Left lung (tissue), 4 donors: ENCODE measurements at regions not wholly inside any gene's neighbourhood (a gene's known extent, or its start where the extent isn't known, plus 50 kb on each side); places are given as distances from the start of the nearest gene placed in this dataset.

ENCODE experiments used
- ATAC-seq: fragments of 200-7000 bp; cut with Tn5 transposase; one replicate; pipeline ENCODE4 v1.9.1; 2020; ENCODE audit warnings: moderate library complexity
- DNase-seq, 4 donors: peaks; one replicate each; pipeline ENCODE4 v3.0.0-alpha.2; 2013 to 2020
- H3K27ac ChIP-seq, 2 donors: fragments of 200-600 bp; sonication (generic) in 1 of 2; one replicate each; pipeline versions ENCODE4 v1.5.0 to v1.8.0; 2020 to 2021
- H3K27me3 ChIP-seq, 2 donors: fragments of 200-600 bp; sonication (generic) in 1 of 2; one replicate each; pipeline versions ENCODE4 v1.5.0 to v1.8.0; 2020 to 2021
- H3K36me3 ChIP-seq, 2 donors: fragments of 200-600 bp; sonication (generic) in 1 of 2; one replicate each; pipeline versions ENCODE4 v1.5.0 to v1.8.0; 2020 to 2021
- H3K4me1 ChIP-seq, 2 donors: fragments of 200-600 bp; one replicate each; pipeline ENCODE4 v1.8.0; 2021
- H3K4me3 ChIP-seq, 2 donors: fragments of 200-600 bp; sonication (generic) in 1 of 2; one replicate each; pipeline versions ENCODE4 v1.5.0 to v1.8.0; 2020 to 2021; ENCODE audit warnings: mild to moderate bottlenecking in 1 of 2
- H3K9me3 ChIP-seq, 2 donors: fragments of 200-600 bp; sonication (generic) in 1 of 2; one replicate each; pipeline versions ENCODE4 v1.5.0 to v1.8.0; 2020 to 2021
- intact Hi-C, 2 donors: fragments of 100-400 bp; cut with DNase I; formaldehyde crosslinking; loops; one replicate each; pipeline versions ENCODE4 v1.11.2 to v1.14.2; 2022
- TF ChIP-seq, protein P1 (sequence below), 2 donors: fragments of 200-600 bp; sonication (generic) in 1 of 2; IDR thresholded peaks; one replicate each; pipeline versions ENCODE4 v1.5.0 to v1.8.0; 2021; ENCODE audit warnings: antibody characterized with exemption in 2 of 2
- donor health status: DM: no; HTN: yes; CAD: no.
- donor health status: DM: no; HTN: no; CAD: no.

DNA sequence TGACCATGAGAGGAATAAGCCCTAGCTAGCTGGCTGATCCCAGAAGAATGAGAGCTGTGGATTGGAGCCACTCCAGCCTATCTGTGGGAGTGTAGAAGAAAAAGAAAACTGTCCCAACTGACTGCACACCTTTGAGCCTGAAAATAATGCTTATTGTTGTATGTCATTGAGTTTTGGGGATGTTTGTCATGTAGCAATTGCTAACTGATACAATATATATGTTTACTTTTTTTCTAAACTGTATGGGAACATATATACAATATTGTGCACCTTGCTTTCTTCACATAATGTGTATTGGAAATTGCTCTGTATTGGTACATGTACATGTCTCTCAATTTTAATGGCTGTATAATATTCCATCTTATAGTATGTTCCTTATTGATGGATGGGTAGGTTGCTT is 124.0 kb upstream of the NLRP1 start:
- no peaks in the 10 kb centered on the region for H3K9me3 ChIP-seq
- no peaks in the 10 kb centered on the region for H3K36me3 ChIP-seq
- no peak for ATAC-seq
- intact Hi-C loops: loop anchor here in 1 of 2 donors (5.0 kb wide), 1 partner anchor 116 kb away; no protein-coding TSS in a partner anchor
- no peak overlapping the region for H3K27ac ChIP-seq
- H3K27me3 ChIP-seq: peaks cover 0 to 33% of the 10 kb centered on the region in 2 donors
- no peak overlapping the region for H3K4me3 ChIP-seq
- H3K4me1 ChIP-seq: no peaks in the 10 kb centered on the region
- TF ChIP-seq, protein P1, sequence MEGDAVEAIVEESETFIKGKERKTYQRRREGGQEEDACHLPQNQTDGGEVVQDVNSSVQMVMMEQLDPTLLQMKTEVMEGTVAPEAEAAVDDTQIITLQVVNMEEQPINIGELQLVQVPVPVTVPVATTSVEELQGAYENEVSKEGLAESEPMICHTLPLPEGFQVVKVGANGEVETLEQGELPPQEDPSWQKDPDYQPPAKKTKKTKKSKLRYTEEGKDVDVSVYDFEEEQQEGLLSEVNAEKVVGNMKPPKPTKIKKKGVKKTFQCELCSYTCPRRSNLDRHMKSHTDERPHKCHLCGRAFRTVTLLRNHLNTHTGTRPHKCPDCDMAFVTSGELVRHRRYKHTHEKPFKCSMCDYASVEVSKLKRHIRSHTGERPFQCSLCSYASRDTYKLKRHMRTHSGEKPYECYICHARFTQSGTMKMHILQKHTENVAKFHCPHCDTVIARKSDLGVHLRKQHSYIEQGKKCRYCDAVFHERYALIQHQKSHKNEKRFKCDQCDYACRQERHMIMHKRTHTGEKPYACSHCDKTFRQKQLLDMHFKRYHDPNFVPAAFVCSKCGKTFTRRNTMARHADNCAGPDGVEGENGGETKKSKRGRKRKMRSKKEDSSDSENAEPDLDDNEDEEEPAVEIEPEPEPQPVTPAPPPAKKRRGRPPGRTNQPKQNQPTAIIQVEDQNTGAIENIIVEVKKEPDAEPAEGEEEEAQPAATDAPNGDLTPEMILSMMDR (IDR thresholded peaks at IDR 0.05): no peak
- DNase-seq: no peak

DNA sequence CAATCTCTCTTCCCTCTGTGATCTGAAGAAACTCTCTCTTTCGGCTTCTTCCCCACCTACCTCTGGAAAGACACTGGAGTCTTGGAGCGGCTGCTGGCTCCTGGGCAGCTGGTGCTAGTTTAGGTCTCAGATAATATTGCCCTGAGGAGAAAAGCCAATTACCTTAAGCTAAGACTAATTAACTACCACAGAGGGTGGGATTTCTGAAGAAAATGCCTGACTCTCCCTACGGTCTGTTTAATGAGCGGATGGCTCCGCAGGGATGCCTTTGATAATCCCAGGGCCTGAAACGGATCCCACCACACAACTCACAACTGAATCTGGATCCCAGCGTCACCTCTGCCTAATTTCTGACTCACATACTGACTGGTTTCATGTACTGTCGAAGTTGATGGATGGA is 127.0 kb upstream of the NLRP1 start:
- Histone ChIP-seq H3K27ac (no peak overlapping the region), H3K4me1 (no peaks in the 10 kb centered on the region), H3K36me3 (no peaks in the 10 kb centered on the region), H3K4me3 (no peak overlapping the region), H3K27me3 (peaks cover 0 to 56% of the 10 kb centered on the region in 2 donors), H3K9me3 (no peaks in the 10 kb centered on the region)
- DNase-seq: no peak
- intact Hi-C loops: no loop called here
- ATAC-seq: no peak
- TF ChIP-seq, protein P1 (IDR thresholded peaks at IDR 0.05): no peak

- intact Hi-C loops: no loop called here
- H3K4me3 ChIP-seq: no peak overlapping the region
- no peak overlapping the region for H3K27ac ChIP-seq
- peaks cover 0 to 81% of the 10 kb centered on the region in 2 donors for H3K27me3 ChIP-seq
- TF ChIP-seq, protein P1 (IDR thresholded peaks at IDR 0.05): no peak
- no peak for ATAC-seq
- H3K4me1 ChIP-seq: no peaks in the 10 kb centered on the region
- DNase-seq: no peak
- no peaks in the 10 kb centered on the region for H3K36me3 ChIP-seq
- no peaks in the 10 kb centered on the region for H3K9me3 ChIP-seq
Measured at GRCh38 chr17:5714993-5715392, 130.7 kb upstream of the NLRP1 start.

- H3K27ac ChIP-seq: no peak overlapping the region
- intact Hi-C loops: no loop called here
- ATAC-seq: no peak
- no peaks in the 10 kb centered on the region for H3K9me3 ChIP-seq
- no peaks in the 10 kb centered on the region for H3K36me3 ChIP-seq
- no peak overlapping the region for H3K4me3 ChIP-seq
- DNase-seq: no peak
- H3K27me3 ChIP-seq: peaks cover 0 to 82% of the 10 kb centered on the region in 2 donors
- H3K4me1 ChIP-seq: no peaks in the 10 kb centered on the region
- TF ChIP-seq, protein P1 (IDR thresholded peaks at IDR 0.05): no peak
Measured at GRCh38 chr17:5715478-5715877, 131.2 kb upstream of the NLRP1 start.

- H3K27me3 ChIP-seq: peaks cover 0 to 49% of the 10 kb centered on the region in 2 donors
- H3K36me3 ChIP-seq: no peaks in the 10 kb centered on the region
- intact Hi-C loops: no loop called here
- H3K27ac ChIP-seq: no peak overlapping the region
- no peak for DNase-seq
- TF ChIP-seq, protein P1 (IDR thresholded peaks at IDR 0.05): no peak
- no peaks in the 10 kb centered on the region for H3K4me1 ChIP-seq
- ATAC-seq: no peak
- H3K4me3 ChIP-seq: no peak overlapping the region
- no peaks in the 10 kb centered on the region for H3K9me3 ChIP-seq
Measured at GRCh38 chr17:5718726-5719125, 134.4 kb upstream of the NLRP1 start.
